ENCODE measurements at regions not wholly inside any gene's neighbourhood (a gene's known extent, or its start where the extent isn't known, plus 50 kb on each side); places are given as distances from the start of the nearest gene placed in this dataset.

GRCh38 chr5:114999176-114999575 lies 170.5 kb downstream of the TRIM36 start:
- H2BK20ac ChIP-seq (ENCODE audit: low read length), result no peak overlapping the region
- no peak overlapping the region for H4K91ac ChIP-seq (replicated peaks; ENCODE audit: insufficient read length, low read length)
- H2BK12ac ChIP-seq (ENCODE audit: low read depth, low read length), result no peak overlapping the region
- peaks cover 0 to 4% of the 10 kb centered on the region in 2 experiments; a peak in 1 of 4 replicates for H3K9me3 ChIP-seq (ENCODE audit: insufficient read depth in 2 of 2, low read depth in 1 of 2, low read length in 1 of 2)
- H3K4me1 ChIP-seq (replicated peaks in 1 of 4; ENCODE audit: control insufficient read depth in 3 of 4, insufficient read depth in 4 of 4, low read length in 3 of 4), result no peaks in the 10 kb centered on the region
- no peak overlapping the region for H3K14ac ChIP-seq (ENCODE audit: insufficient read length)
- no peak overlapping the region for H2AFZ ChIP-seq (ENCODE audit: low read length)
- WGBS, 2 experiments (ENCODE audit: extremely low coverage in 1 of 2, insufficient coverage in 1 of 2, insufficient read length in 1 of 2, insufficient replicate concordance in 2 of 2, low coverage in 1 of 2, low lambda C conversion rate in 2 of 2, missing lambda C conversion rate in 1 of 2), result 93% methylated on average over 10 of the region's 11 CpGs; no CpG with 5 or more reads in 1 of the 2 experiments
- no peaks in the 10 kb centered on the region for H3K27me3 ChIP-seq (replicated peaks in 1 of 4; ENCODE audit: control insufficient read depth in 3 of 4, extremely low read depth in 1 of 4, insufficient read depth in 3 of 4, low read length in 3 of 4)
- H3K23ac ChIP-seq (ENCODE audit: insufficient read length), result no peak overlapping the region
- POLR2A ChIA-PET (ENCODE audit: partially characterized antibody), result no interaction called here
- H2BK15ac ChIP-seq (ENCODE audit: low read length), result no peak overlapping the region
- no peak overlapping the region for H2AK5ac ChIP-seq (ENCODE audit: low read depth, low read length)
- H3K36me3 ChIP-seq (ENCODE audit: control insufficient read depth in 2 of 4, insufficient read depth in 4 of 4, low read length in 3 of 4), result no peaks in the 10 kb centered on the region
- no peak overlapping the region for H3K4me3 ChIP-seq (ENCODE audit: extremely low read depth in 1 of 4, insufficient read depth in 2 of 4, low read depth in 3 of 4, low read length in 4 of 4)
- no peak overlapping the region for H3K4ac ChIP-seq (replicated peaks; ENCODE audit: insufficient read length, low read depth, low read length)
- H3K4me2 ChIP-seq (ENCODE audit: insufficient read depth in 1 of 2, low read depth in 2 of 2, low read length in 2 of 2), result no peak overlapping the region
- H2BK120ac ChIP-seq (replicated peaks; ENCODE audit: low read depth, low read length), result no peak overlapping the region
- H3K9ac ChIP-seq (replicated peaks in 1 of 4; ENCODE audit: extremely low read depth in 1 of 4, low read depth in 3 of 4, low read length in 3 of 4), result no peak overlapping the region
- FAIRE-seq (no peak), DNase-seq (ENCODE audit: low read depth in 1 of 2, low spot score in 2 of 2) (no peak)
- no peaks in the 10 kb centered on the region for H3K23me2 ChIP-seq (ENCODE audit: low read depth, low read length)
- H4K5ac ChIP-seq (ENCODE audit: insufficient read length, low read depth, low read length), result no peak overlapping the region
- H3K27ac ChIP-seq (ENCODE audit: low read depth, low read length), result no peak overlapping the region
- no peak overlapping the region for H4K8ac ChIP-seq (ENCODE audit: extremely low read depth, insufficient read depth, low read length)
- H3K79me2 ChIP-seq (ENCODE audit: control insufficient read depth in 1 of 2, insufficient read depth in 2 of 2, low read length in 2 of 2), result no peaks in the 10 kb centered on the region
- no peak overlapping the region for H3K18ac ChIP-seq (ENCODE audit: extremely low read depth, low read length)
- CTCF ChIA-PET (ENCODE audit: partially characterized antibody), result interaction anchor here (0.6 kb wide), 1 partner anchor 72 kb away, joined by 3 read pairs; no protein-coding TSS in a partner anchor
- H2BK5ac ChIP-seq (ENCODE audit: low read depth, low read length), result no peak overlapping the region
- no peak overlapping the region for H3K56ac ChIP-seq (replicated peaks; ENCODE audit: insufficient read length, low read depth, low read length)
- H3K79me1 ChIP-seq (ENCODE audit: low read depth, low read length), result no peaks in the 10 kb centered on the region
- H4K20me1 ChIP-seq (replicated peaks in 1 of 2; ENCODE audit: control insufficient read depth in 1 of 2, insufficient read depth in 2 of 2, low read length in 2 of 2), result no peaks in the 10 kb centered on the region
- no peak for TF ChIP-seq TEAD4 (IDR thresholded peaks at IDR 0.05; ENCODE audit: low read depth, low read length)
- TF ChIP-seq E2F6 (IDR thresholded peaks at IDR 0.05), result no peak
- no peak for TF ChIP-seq SP1 (IDR thresholded peaks at IDR 0.05; ENCODE audit: low read depth, low read length)
- TF ChIP-seq EZH2 (IDR thresholded peaks at IDR 0.05; ENCODE audit: low read depth, low read length, severe bottlenecking), result no peak
- TF ChIP-seq TCF12 (IDR thresholded peaks at IDR 0.05; ENCODE audit: low read depth, low read length), result no peak
- TF ChIP-seq RFX5 (IDR thresholded peaks at IDR 0.05; ENCODE audit: borderline replicate concordance, low read depth, low read length), result no peak
- no peak for TF ChIP-seq JUN (IDR thresholded peaks at IDR 0.05; ENCODE audit: low read depth, low read length)
- no peak for TF ChIP-seq CBX5 (IDR thresholded peaks at IDR 0.05; ENCODE audit: low read depth, low read length)
- TF ChIP-seq ZNF274 (IDR thresholded peaks at IDR 0.05; ENCODE audit: borderline replicate concordance, extremely low read depth, low read length), result no peak
- TF ChIP-seq GTF2F1 (IDR thresholded peaks at IDR 0.05; ENCODE audit: borderline replicate concordance, low read depth, low read length), result no peak
- no peak for TF ChIP-seq SAP30 (IDR thresholded peaks at IDR 0.05; ENCODE audit: insufficient read depth, insufficient replicate concordance, low read length)
- no peak for TF ChIP-seq SRF (IDR thresholded peaks at IDR 0.05; ENCODE audit: low read depth, low read length)
- TF ChIP-seq MAFK (IDR thresholded peaks at IDR 0.05; ENCODE audit: low read depth, low read length), result no peak
- TF ChIP-seq TBP (IDR thresholded peaks at IDR 0.05; ENCODE audit: low read depth, low read length), result no peak
- no peak for TF ChIP-seq HDAC6 (IDR thresholded peaks at IDR 0.05; ENCODE audit: low read depth, low read length)

All from H1 (cell line).